Ishikawa (cell line): ENCODE measurements at regions not wholly inside any gene's neighbourhood (a gene's known extent, or its start where the extent isn't known, plus 50 kb on each side); places are given as distances from the start of the nearest gene placed in this dataset.

Experiments
- CEBPB ChIP-seq: IDR thresholded peaks from 2 replicates; pipeline ENCODE4 v1.6.1; 2012
- CREB1 ChIP-seq: IDR thresholded peaks from 2 replicates; pipeline ENCODE4 v1.6.1; 2012; ENCODE audit warnings: low read depth
- EP300 ChIP-seq: IDR thresholded peaks from 2 replicates; pipeline ENCODE4 v1.6.1; 2012; ENCODE audit warnings: borderline replicate concordance
- FOXM1 ChIP-seq: IDR thresholded peaks from 2 replicates; pipeline ENCODE4 v1.6.1; 2012; ENCODE audit warnings: low read depth, borderline replicate concordance
- MAX ChIP-seq: IDR thresholded peaks from 2 replicates; pipeline ENCODE4 v1.6.1; 2012
- NFIC ChIP-seq: IDR thresholded peaks from 2 replicates; pipeline ENCODE4 v1.6.1; 2012
- RAD21 ChIP-seq: IDR thresholded peaks from 2 replicates; pipeline ENCODE4 v1.6.1; 2012; ENCODE audit warnings: low read depth
- REST ChIP-seq: IDR thresholded peaks from 2 replicates; pipeline ENCODE4 v1.6.1; 2012; ENCODE audit warnings: low read depth, mild to moderate bottlenecking
- TAF1 ChIP-seq: IDR thresholded peaks from 2 replicates; pipeline ENCODE4 v1.6.1; 2012; ENCODE audit warnings: low read depth, mild to moderate bottlenecking
- TCF12 ChIP-seq: IDR thresholded peaks from 2 replicates; pipeline ENCODE4 v1.6.1; 2012; ENCODE audit warnings: low read depth
- TEAD4 ChIP-seq: IDR thresholded peaks from 2 replicates; pipeline ENCODE4 v1.6.1; 2012
- USF1 ChIP-seq: IDR thresholded peaks from 2 replicates; pipeline ENCODE4 v1.6.1; 2012
- YY1 ChIP-seq: IDR thresholded peaks from 2 replicates; pipeline ENCODE4 v1.6.1; 2012; ENCODE audit warnings: low read depth
- ZBTB7A ChIP-seq: IDR thresholded peaks from 2 replicates; pipeline ENCODE4 v1.6.1; 2012; ENCODE audit warnings: low read depth

- TF ChIP-seq EP300 (no peak), YY1 (no peak), RAD21 (no peak), TEAD4 (no peak), CREB1 (no peak), MAX (no peak), CEBPB (no peak), FOXM1 (no peak), REST (no peak), TCF12 (no peak), NFIC (no peak), ZBTB7A (no peak), USF1 (no peak), TAF1 (no peak)
Measured at GRCh38 chr5:18032744-18033143, 398.5 kb downstream of the TAF11L14 start.
